ENCODE measurements at regions not wholly inside any gene's neighbourhood (a gene's known extent, or its start where the extent isn't known, plus 50 kb on each side); places are given as distances from the start of the nearest gene placed in this dataset.

DNA sequence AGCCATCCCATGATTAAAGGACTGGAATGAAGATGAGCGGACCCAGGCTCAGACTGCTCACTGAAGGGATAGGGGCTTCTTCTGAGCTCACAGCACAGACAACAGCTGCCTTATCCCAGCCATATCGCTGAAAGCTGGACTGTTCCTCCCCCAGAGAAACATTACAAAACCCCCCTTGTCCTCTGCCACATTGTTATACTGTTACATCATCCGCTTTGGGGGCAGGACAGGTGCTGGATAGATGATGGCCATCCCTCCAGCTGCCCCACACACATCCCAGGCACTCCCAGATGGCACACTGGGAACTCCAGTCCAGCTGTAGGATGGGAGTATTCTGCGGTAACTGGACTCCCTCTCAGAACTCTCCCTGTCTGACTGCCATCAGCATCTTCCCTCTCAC is 58.7 kb upstream of the BTRC start:
- TF ChIP-seq CTCF (IDR thresholded peaks at IDR 0.05 in 8 of 11, conservative IDR thresholded peaks at IDR 0.05 in 3 of 11), result no peak
- TF ChIP-seq POLR2A (IDR thresholded peaks at IDR 0.05), result no peak

Measured in spleen (tissue), 7 donors.